K562 (cell line): ENCODE measurements at regions not wholly inside any gene's neighbourhood (a gene's known extent, or its start where the extent isn't known, plus 50 kb on each side); places are given as distances from the start of the nearest gene placed in this dataset.

Experiments used
- ATAC-seq: fragments of 200-7000 bp; cut with Tn5 transposase; 3 replicates; pipeline ENCODE4 v1.9.1; 2020; ENCODE audit warnings: moderate library complexity
- BruUV-seq: library from RNA; stranded (reverse); fragments of 400-500 nt; replicated peaks from 2 replicates; lab custom pipeline; 2021; lab: Mats Ljungman, UMichigan
- CTCF ChIA-PET: fragments of 300-600 bp; formaldehyde crosslinking; extraction: SDS; loops from one replicate; lab custom pipeline; 2021; ENCODE audit warnings: low intra/inter-chr PET ratio; lab: Yijun Ruan, JAX
- POLR2A ChIA-PET: fragments of 300-600, 350-650 bp; sonication (Branson Sonifier 250); formaldehyde crosslinking; extraction: SDS; loops from one replicate; lab custom pipeline; 2021; ENCODE audit warnings: antibody characterized with exemption, inconsistent platforms; lab: Yijun Ruan, JAX
- DNase-seq, 4 experiments: peaks; one replicate each; pipeline versions ENCODE4 v3.0.0 to v3.0.0-alpha.2; 2011 to 2018; ENCODE audit warnings: low spot score in 3 of 4, mixed read lengths in 3 of 4; ENCODE audit errors: extremely low read depth in 1 of 4
- FAIRE-seq: peaks from 2 replicates; lab custom pipeline; 2011; peaks lifted over from hg19 to GRCh38; lab: Jason Lieb, UNC
- H2AFZ ChIP-seq: 2 replicates; pipeline ENCODE4 v1.6.0; 2011; ENCODE audit warnings: low read depth, low read length, control low read depth, inconsistent platforms
- H3K27ac ChIP-seq: fragments of 200-600 bp; 3 replicates; pipeline ENCODE4 v1.8.0; 2011; ENCODE audit warnings: low read depth, mild to moderate bottlenecking, control low read depth, inconsistent platforms, low read length, moderate library complexity, mixed read lengths; ENCODE audit errors: extremely low read depth
- H3K27me3 ChIP-seq, 2 experiments: fragments of 300-600 bp in 1 of 2; 2 replicates in 1 of 2; 3 replicates in 1 of 2; pipeline versions ENCODE4 v1.6.0 to v1.8.0; 2011; ENCODE audit warnings: inconsistent platforms in 2 of 2, low read length in 2 of 2, mild to moderate bottlenecking in 1 of 2, mixed read lengths in 1 of 2, moderate library complexity in 1 of 2; ENCODE audit not compliant: control insufficient read depth in 2 of 2, insufficient read depth in 2 of 2
- H3K36me3 ChIP-seq: fragments of 300-600 bp; 3 replicates; pipeline ENCODE4 v1.8.0; 2011; ENCODE audit warnings: mild to moderate bottlenecking, low read length, inconsistent platforms; ENCODE audit not compliant: control insufficient read depth, insufficient read depth
- H3K4me1 ChIP-seq, 2 experiments: fragments of 200-600 bp in 1 of 2; replicated peaks in 1 of 2; 2 replicates in 1 of 2; 3 replicates in 1 of 2; pipeline versions ENCODE4 v1.5.1 to v1.8.0; 2011; ENCODE audit warnings: inconsistent platforms in 2 of 2, low read length in 2 of 2, mild to moderate bottlenecking in 1 of 2, mixed read lengths in 1 of 2, moderate library complexity in 1 of 2; ENCODE audit not compliant: control insufficient read depth in 2 of 2, insufficient read depth in 2 of 2
- H3K4me2 ChIP-seq: 2 replicates; pipeline ENCODE4 v1.6.1; 2011; ENCODE audit warnings: low read length, control low read depth, inconsistent platforms, mixed read lengths; ENCODE audit not compliant: insufficient read depth
- H3K4me3 ChIP-seq: fragments of 200-600 bp; sonication (generic), shearing (Covaris generic); 2 replicates; pipeline ENCODE4 v1.5.1; 2016; ENCODE audit warnings: control low read depth, inconsistent platforms
- H3K79me2 ChIP-seq: fragments of 200-600 bp; 3 replicates; pipeline ENCODE4 v1.8.0; 2011; ENCODE audit warnings: low read length, inconsistent platforms; ENCODE audit not compliant: control insufficient read depth, insufficient read depth
- H3K9ac ChIP-seq, 2 experiments: 2 replicates each; pipeline versions ENCODE4 v1.6.0 to v1.6.1; 2011; ENCODE audit warnings: low read depth in 2 of 2, low read length in 2 of 2, control low read depth in 1 of 2, inconsistent platforms in 1 of 2, mild to moderate bottlenecking in 1 of 2, mixed read lengths in 1 of 2; ENCODE audit not compliant: insufficient read depth in 1 of 2
- H3K9me1 ChIP-seq: one replicate; pipeline ENCODE4 v1.6.0; 2011; ENCODE audit warnings: inconsistent platforms, mild to moderate bottlenecking, low read length, moderate library complexity; ENCODE audit not compliant: control insufficient read depth, insufficient read depth
- H3K9me3 ChIP-seq: replicated peaks from 2 replicates; pipeline ENCODE4 v1.5.1; 2011; ENCODE audit warnings: low read depth, low read length, inconsistent platforms; ENCODE audit not compliant: control insufficient read depth, insufficient read depth
- H4K20me1 ChIP-seq: replicated peaks from 2 replicates; pipeline ENCODE4 v1.6.1; 2011; ENCODE audit warnings: low read length, inconsistent platforms, mixed read lengths; ENCODE audit not compliant: control insufficient read depth, insufficient read depth
- ARID1B ChIP-seq: fragments of 450-650 bp; IDR thresholded peaks from 2 replicates; pipeline ENCODE4 v1.6.1; 2016; ENCODE audit warnings: antibody characterized with exemption, mild to moderate bottlenecking, inconsistent platforms
- JUNB ChIP-seq: fragments of 450-650 bp; formaldehyde crosslinking; conservative IDR thresholded peaks from 2 replicates; pipeline ENCODE4 v1.4.0; 2020; ENCODE audit warnings: mild to moderate bottlenecking
- MECOM ChIP-seq: fragments of 250-450 bp; sonication (Bioruptor Pico); IDR thresholded peaks from 2 replicates; pipeline ENCODE4 v1.8.0; 2022; ENCODE audit warnings: inconsistent platforms
- NCOA1 ChIP-seq: fragments of 450-650 bp; IDR thresholded peaks from 2 replicates; pipeline ENCODE4 v1.6.1; 2016; ENCODE audit warnings: low read depth
- POLR2G ChIP-seq: fragments of 200-400 bp; formaldehyde crosslinking; IDR thresholded peaks from 2 replicates; pipeline ENCODE4 v1.6.1; 2017; ENCODE audit warnings: low read depth, mild to moderate bottlenecking, antibody characterized with exemption, low read length, moderate library complexity
- RFX5 ChIP-seq: IDR thresholded peaks from 2 replicates; pipeline ENCODE4 v1.6.1; 2011; ENCODE audit warnings: low read depth, mild to moderate bottlenecking, improper control_type of control experiment, low read length
- SRSF9 ChIP-seq: fragments of 200-400 bp; formaldehyde crosslinking; IDR thresholded peaks from 2 replicates; pipeline ENCODE4 v1.6.1; 2017; ENCODE audit warnings: low read depth, low read length, borderline replicate concordance
- STAT5A ChIP-seq: IDR thresholded peaks from 2 replicates; pipeline ENCODE4 v1.6.1; 2012; ENCODE audit warnings: low read length, inconsistent platforms, borderline replicate concordance
- ZNF583 ChIP-seq: fragments of 250-450 bp; sonication (Bioruptor Pico); IDR thresholded peaks from 2 replicates; pipeline ENCODE4 v1.4.0; 2020
- WGBS: fragments of 100-300 bp; shearing (Covaris generic); methylation state at CpG from one replicate; pipeline ENCODE4 v1.1.6; 2016; ENCODE audit warnings: low coverage, mixed read lengths; ENCODE audit not compliant: insufficient coverage; ENCODE audit errors: missing lambda C conversion rate; 5-methylcytosine and 5-hydroxymethylcytosine counted together
- in situ Hi-C: fragments of 300-500 bp; cut with MboI; formaldehyde crosslinking; loops from 4 replicates; pipeline ENCODE4 v1.15.0; 2018; ENCODE audit warnings: inconsistent platforms, mixed read lengths
- intact Hi-C: fragments of 100-400 bp; cut with micrococcal nuclease; formaldehyde crosslinking; loops from 2 replicates; pipeline ENCODE4 v1.14.2; 2022
- TF ChIP-seq, protein P1 (sequence below): IDR thresholded peaks from 2 replicates; pipeline ENCODE4 v1.6.1; 2016; ENCODE audit warnings: missing genetic modification characterization, missing compliant biosample characterization
- TF ChIP-seq, protein P2 (sequence below): IDR thresholded peaks from 2 replicates; pipeline ENCODE4 v1.6.1; 2012; ENCODE audit warnings: low read depth, low read length, improper control_type of control experiment, borderline replicate concordance

- Histone ChIP-seq H2AFZ (no peak overlapping the region), H3K4me1 (no peaks in the 10 kb centered on the region), H3K9me3 (no peaks in the 10 kb centered on the region; the same call in 1 of the 2 replicates), H3K36me3 (no peaks in the 10 kb centered on the region), H3K79me2 (no peaks in the 10 kb centered on the region)
- no peak for DNase-seq
- TF ChIP-seq, protein P1, sequence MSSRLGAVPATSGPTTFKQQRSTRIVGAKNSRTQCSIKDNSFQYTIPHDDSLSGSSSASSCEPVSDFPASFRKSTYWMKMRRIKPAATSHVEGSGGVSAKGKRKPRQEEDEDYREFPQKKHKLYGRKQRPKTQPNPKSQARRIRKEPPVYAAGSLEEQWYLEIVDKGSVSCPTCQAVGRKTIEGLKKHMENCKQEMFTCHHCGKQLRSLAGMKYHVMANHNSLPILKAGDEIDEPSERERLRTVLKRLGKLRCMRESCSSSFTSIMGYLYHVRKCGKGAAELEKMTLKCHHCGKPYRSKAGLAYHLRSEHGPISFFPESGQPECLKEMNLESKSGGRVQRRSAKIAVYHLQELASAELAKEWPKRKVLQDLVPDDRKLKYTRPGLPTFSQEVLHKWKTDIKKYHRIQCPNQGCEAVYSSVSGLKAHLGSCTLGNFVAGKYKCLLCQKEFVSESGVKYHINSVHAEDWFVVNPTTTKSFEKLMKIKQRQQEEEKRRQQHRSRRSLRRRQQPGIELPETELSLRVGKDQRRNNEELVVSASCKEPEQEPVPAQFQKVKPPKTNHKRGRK (tag) = peak; percentile 79
- no peak for TF ChIP-seq POLR2G
- TF ChIP-seq, all 486 proteins: peak for 1
- Histone ChIP-seq H4K20me1 (no peaks in the 10 kb centered on the region), H3K27ac (no peak overlapping the region), H3K4me2 (no peak overlapping the region), H3K4me3 (no peak overlapping the region), H3K27me3 (no peaks in the 10 kb centered on the region), H3K9me1 (no peaks in the 10 kb centered on the region), H3K9ac (no peak overlapping the region)
- CTCF ChIA-PET = no interaction called here
- POLR2A ChIA-PET = no interaction called here
- FAIRE-seq = no peak
- no TSS peak for BruUV-seq
- in situ Hi-C loops (no loop called here), intact Hi-C loops (no loop called here)
- ATAC-seq = no peak
Measured at GRCh38 chr18:30057398-30057797, 985.1 kb downstream of the DSC3 start.

- no peaks in the 10 kb centered on the region for H3K36me3 ChIP-seq
- TF ChIP-seq NCOA1 (no peak), MECOM (CRISPR knock-in tag) (no peak), SRSF9 (no peak), ZNF583 (CRISPR knock-in tag) (no peak), STAT5A (no peak), RFX5 (no peak), ARID1B (no peak), JUNB (no peak)
- TF ChIP-seq, protein P2, sequence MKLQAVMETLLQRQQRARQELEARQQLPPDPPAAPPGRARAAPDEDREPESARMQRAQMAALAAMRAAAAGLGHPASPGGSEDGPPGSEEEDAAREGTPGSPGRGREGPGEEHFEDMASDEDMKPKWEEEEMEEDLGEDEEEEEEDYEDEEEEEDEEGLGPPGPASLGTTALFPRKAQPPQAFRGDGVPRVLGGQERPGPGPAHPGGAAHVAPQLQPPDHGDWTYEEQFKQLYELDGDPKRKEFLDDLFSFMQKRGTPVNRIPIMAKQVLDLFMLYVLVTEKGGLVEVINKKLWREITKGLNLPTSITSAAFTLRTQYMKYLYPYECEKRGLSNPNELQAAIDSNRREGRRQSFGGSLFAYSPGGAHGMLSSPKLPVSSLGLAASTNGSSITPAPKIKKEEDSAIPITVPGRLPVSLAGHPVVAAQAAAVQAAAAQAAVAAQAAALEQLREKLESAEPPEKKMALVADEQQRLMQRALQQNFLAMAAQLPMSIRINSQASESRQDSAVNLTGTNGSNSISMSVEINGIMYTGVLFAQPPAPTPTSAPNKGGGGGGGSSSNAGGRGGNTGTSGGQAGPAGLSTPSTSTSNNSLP = no peak
- TF ChIP-seq, all 486 proteins: peak for 0
- 0% methylated on average over 2 of the region's 2 CpGs for whole genome bisulfite sequencing
- Histone ChIP-seq H3K4me3 (no peak overlapping the region), H3K9ac (no peak overlapping the region), H3K27me3 (no peaks in the 10 kb centered on the region), H3K9me3 (no peaks in the 10 kb centered on the region; the same call in 1 of the 2 replicates), H3K4me1 (no peaks in the 10 kb centered on the region), H4K20me1 (no peaks in the 10 kb centered on the region), H2AFZ (no peak overlapping the region), H3K27ac (no peak overlapping the region), H3K79me2 (no peaks in the 10 kb centered on the region), H3K4me2 (no peak overlapping the region), H3K9me1 (no peaks in the 10 kb centered on the region)
- CTCF ChIA-PET = no interaction called here
- no peak for FAIRE-seq
- no peak for DNase-seq
- POLR2A ChIA-PET = no interaction called here
- intact Hi-C loops = no loop called here
- no TSS peak for BruUV-seq
- in situ Hi-C loops = no loop called here
- no peak for ATAC-seq
Measured at GRCh38 chr18:30056528-30056927, 986.0 kb downstream of the DSC3 start.
